ENCODE measurements at regions not wholly inside any gene's neighbourhood (a gene's known extent, or its start where the extent isn't known, plus 50 kb on each side); places are given as distances from the start of the nearest gene placed in this dataset.

- DNase-seq (ENCODE audit: extremely low spot score, unreplicated experiment) = no peak
- Mint-ChIP-seq H3K27ac (ENCODE audit: unreplicated experiment) (no peak overlapping the region), H3K9me3 (ENCODE audit: unreplicated experiment) (peaks cover 7% of the 10 kb centered on the region), H3K4me3 (ENCODE audit: unreplicated experiment) (no peak overlapping the region), H3K27me3 (ENCODE audit: unreplicated experiment) (no peaks in the 10 kb centered on the region), H3K4me1 (ENCODE audit: unreplicated experiment) (peaks cover 24% of the 10 kb centered on the region), H3K36me3 (ENCODE audit: unreplicated experiment) (no peaks in the 10 kb centered on the region)
- no peak for TF ChIP-seq CTCF (IDR thresholded peaks at IDR 0.05)
These were observed 284.5 kb upstream of the KLF6 start for GRCh38 chr10:4069491-4069890.

- Mint-ChIP-seq H3K27me3 (ENCODE audit: unreplicated experiment) (no peaks in the 10 kb centered on the region), H3K27ac (ENCODE audit: unreplicated experiment) (no peak overlapping the region), H3K36me3 (ENCODE audit: unreplicated experiment) (no peaks in the 10 kb centered on the region), H3K4me1 (ENCODE audit: unreplicated experiment) (peaks cover 15% of the 10 kb centered on the region), H3K9me3 (ENCODE audit: unreplicated experiment) (peaks cover 7% of the 10 kb centered on the region), H3K4me3 (ENCODE audit: unreplicated experiment) (no peak overlapping the region)
- TF ChIP-seq CTCF (IDR thresholded peaks at IDR 0.05) = no peak
- DNase-seq (ENCODE audit: extremely low spot score, unreplicated experiment) = no peak
These were observed 283.6 kb upstream of the KLF6 start for GRCh38 chr10:4068629-4069028.

GRCh38 chr10:4067931-4068561, 283.0 kb upstream of the KLF6 start:
- Mint-ChIP-seq H3K9me3 (ENCODE audit: unreplicated experiment) (peaks cover 3% of the 10 kb centered on the region), H3K4me3 (ENCODE audit: unreplicated experiment) (no peak overlapping the region), H3K27ac (ENCODE audit: unreplicated experiment) (no peak overlapping the region), H3K4me1 (ENCODE audit: unreplicated experiment) (peaks cover 10% of the 10 kb centered on the region), H3K27me3 (ENCODE audit: unreplicated experiment) (no peaks in the 10 kb centered on the region), H3K36me3 (ENCODE audit: unreplicated experiment) (no peaks in the 10 kb centered on the region)
- no peak for TF ChIP-seq CTCF (IDR thresholded peaks at IDR 0.05)
- DNase-seq (ENCODE audit: extremely low spot score, unreplicated experiment) = no peak

GRCh38 chr10:4067531-4067930, 282.5 kb upstream of the KLF6 start:
- no peak for TF ChIP-seq CTCF (IDR thresholded peaks at IDR 0.05)
- DNase-seq (ENCODE audit: extremely low spot score, unreplicated experiment) = no peak
- Mint-ChIP-seq H3K27me3 (ENCODE audit: unreplicated experiment) (no peaks in the 10 kb centered on the region), H3K27ac (ENCODE audit: unreplicated experiment) (no peak overlapping the region), H3K36me3 (ENCODE audit: unreplicated experiment) (no peaks in the 10 kb centered on the region), H3K4me1 (ENCODE audit: unreplicated experiment) (peaks cover 5% of the 10 kb centered on the region), H3K9me3 (ENCODE audit: unreplicated experiment) (no peaks in the 10 kb centered on the region), H3K4me3 (ENCODE audit: unreplicated experiment) (no peak overlapping the region)

GRCh38 chr10:4066581-4067390, 281.8 kb upstream of the KLF6 start:
- Mint-ChIP-seq H3K4me3 (ENCODE audit: unreplicated experiment) (no peak overlapping the region), H3K27me3 (ENCODE audit: unreplicated experiment) (no peaks in the 10 kb centered on the region), H3K4me1 (ENCODE audit: unreplicated experiment) (peaks cover 11% of the 10 kb centered on the region), H3K27ac (ENCODE audit: unreplicated experiment) (no peak overlapping the region), H3K9me3 (ENCODE audit: unreplicated experiment) (no peaks in the 10 kb centered on the region), H3K36me3 (ENCODE audit: unreplicated experiment) (no peaks in the 10 kb centered on the region)
- DNase-seq (ENCODE audit: extremely low spot score, unreplicated experiment) = no peak
- TF ChIP-seq CTCF (IDR thresholded peaks at IDR 0.05) = no peak

All from osteocyte (in vitro differentiated cells).